ENCODE measurements at regions not wholly inside any gene's neighbourhood (a gene's known extent, or its start where the extent isn't known, plus 50 kb on each side); places are given as distances from the start of the nearest gene placed in this dataset.

DNA sequence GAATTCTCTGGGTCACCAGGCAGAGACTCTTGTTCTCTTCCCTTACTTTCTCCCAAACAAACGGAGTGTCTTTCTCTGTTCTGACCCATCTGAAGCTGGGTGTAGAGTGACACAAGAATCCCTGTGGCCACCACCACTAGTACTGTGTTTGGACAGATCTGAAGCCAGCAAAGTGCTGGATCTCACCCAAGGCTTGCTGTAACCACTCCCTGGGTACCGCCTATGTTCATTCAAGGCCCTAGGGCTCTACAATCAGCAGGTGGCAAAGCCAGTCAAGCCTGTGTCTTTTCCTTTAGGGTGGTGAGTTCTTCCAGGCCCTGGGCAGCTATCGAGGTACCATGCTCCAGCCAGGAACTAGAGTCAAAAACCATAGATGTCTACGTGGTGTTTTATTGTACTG is 149.2 kb upstream of the CTNNB1 start:
- TF ChIP-seq CTCF (optimal IDR thresholded peaks at IDR 0.05 in 1 of 3, IDR thresholded peaks at IDR 0.05 in 1 of 3, conservative IDR thresholded peaks at IDR 0.05 in 1 of 3; ENCODE audit: extremely low read depth in 1 of 3, insufficient read depth in 2 of 3, low read length in 3 of 3) (no peak), EZH2 (IDR thresholded peaks at IDR 0.05; ENCODE audit: low read length) (no peak)
- H4K20me1 ChIP-seq (ENCODE audit: control insufficient read depth, extremely low read depth, insufficient read depth, low read length), result no peaks in the 10 kb centered on the region

GRCh38 chr3:41053220-41053619 is 146.1 kb upstream of the CTNNB1 start:
- Histone ChIP-seq H3K9me1 (ENCODE audit: control insufficient read depth, extremely low read depth, insufficient read depth, low read length) (no peaks in the 10 kb centered on the region), H3K4me3 (ENCODE audit: control insufficient read depth in 2 of 3, extremely low read depth in 1 of 3, insufficient read depth in 2 of 3, low read depth in 1 of 3, low read length in 3 of 3) (no peak overlapping the region), H3K9ac (ENCODE audit: control insufficient read depth, extremely low read depth, insufficient read depth, low read length) (no peak overlapping the region), H3K27me3 (ENCODE audit: control insufficient read depth, extremely low read depth, insufficient read depth, low read length) (no peaks in the 10 kb centered on the region), H2AFZ (ENCODE audit: control insufficient read depth, low read length) (no peak overlapping the region), H3K36me3 (ENCODE audit: control insufficient read depth in 2 of 2, extremely low read depth in 1 of 2, insufficient read depth in 2 of 2, low read length in 2 of 2) (no peaks in the 10 kb centered on the region), H3K4me2 (ENCODE audit: control insufficient read depth, extremely low read depth, insufficient read depth, low read depth, low read length) (no peak overlapping the region), H4K20me1 (ENCODE audit: control insufficient read depth, extremely low read depth, insufficient read depth, low read length) (no peaks in the 10 kb centered on the region), H3K4me1 (ENCODE audit: control insufficient read depth, extremely low read depth, insufficient read depth, low read length) (no peaks in the 10 kb centered on the region), H3K9me3 (ENCODE audit: control insufficient read depth, low read depth, low read length) (no peaks in the 10 kb centered on the region), H3K79me2 (ENCODE audit: control insufficient read depth, insufficient read depth, low read length) (no peaks in the 10 kb centered on the region), H3K27ac (ENCODE audit: control insufficient read depth, insufficient read depth, low read length) (no peak overlapping the region)
- no peak for DNase-seq (ENCODE audit: low read depth, low spot score)
- TF ChIP-seq EZH2 (IDR thresholded peaks at IDR 0.05; ENCODE audit: low read length) (no peak), CTCF (optimal IDR thresholded peaks at IDR 0.05 in 1 of 3, IDR thresholded peaks at IDR 0.05 in 1 of 3, conservative IDR thresholded peaks at IDR 0.05 in 1 of 3; ENCODE audit: extremely low read depth in 1 of 3, insufficient read depth in 2 of 3, low read length in 3 of 3) (no peak)
- no peak for FAIRE-seq
- dilution Hi-C loops (cut with MboI; ENCODE audit: extremely low pct_ligation_motif_present, low sequenced_read_pairs), result no loop called here

More for the DNA sequence above, 149.2 kb upstream of the CTNNB1 start:
- H3K79me2 ChIP-seq (ENCODE audit: control insufficient read depth, insufficient read depth, low read length), result no peaks in the 10 kb centered on the region
- peaks cover 4% of the 10 kb centered on the region for H3K27me3 ChIP-seq (ENCODE audit: control insufficient read depth, extremely low read depth, insufficient read depth, low read length)
- no peak overlapping the region for H3K27ac ChIP-seq (ENCODE audit: control insufficient read depth, insufficient read depth, low read length)
- no peak overlapping the region for H3K4me2 ChIP-seq (ENCODE audit: control insufficient read depth, extremely low read depth, insufficient read depth, low read depth, low read length)
- DNase-seq (ENCODE audit: low read depth, low spot score), result no peak
- no peaks in the 10 kb centered on the region for H3K9me3 ChIP-seq (ENCODE audit: control insufficient read depth, low read depth, low read length)
- dilution Hi-C loops (cut with MboI; ENCODE audit: extremely low pct_ligation_motif_present, low sequenced_read_pairs), result no loop called here
- H3K9me1 ChIP-seq (ENCODE audit: control insufficient read depth, extremely low read depth, insufficient read depth, low read length), result no peaks in the 10 kb centered on the region
- H2AFZ ChIP-seq (ENCODE audit: control insufficient read depth, low read length), result no peak overlapping the region
- no peaks in the 10 kb centered on the region for H3K4me1 ChIP-seq (ENCODE audit: control insufficient read depth, extremely low read depth, insufficient read depth, low read length)
- H3K4me3 ChIP-seq (ENCODE audit: control insufficient read depth in 2 of 3, extremely low read depth in 1 of 3, insufficient read depth in 2 of 3, low read depth in 1 of 3, low read length in 3 of 3), result no peak overlapping the region
- FAIRE-seq, result no peak
- H3K36me3 ChIP-seq (ENCODE audit: control insufficient read depth in 2 of 2, extremely low read depth in 1 of 2, insufficient read depth in 2 of 2, low read length in 2 of 2), result no peaks in the 10 kb centered on the region
- H3K9ac ChIP-seq (ENCODE audit: control insufficient read depth, extremely low read depth, insufficient read depth, low read length), result no peak overlapping the region

All from keratinocyte (primary cell).